Uterus (tissue), 3 donors: ENCODE measurements at regions not wholly inside any gene's neighbourhood (a gene's known extent, or its start where the extent isn't known, plus 50 kb on each side); places are given as distances from the start of the nearest gene placed in this dataset.

Experiments
- DNase-seq, 2 donors: peaks; one replicate each; pipeline ENCODE4 v3.0.0-alpha.2; 2019 to 2020
- H3K27ac ChIP-seq, 2 donors: fragments of 200-600 bp; sonication (generic); 1 replicate in 1 of 2; 2 replicates in 1 of 2; pipeline ENCODE4 v1.5.1; 2016 to 2018
- H3K27me3 ChIP-seq, 2 donors: fragments of 200-600 bp; sonication (generic); one replicate each; pipeline ENCODE4 v1.5.1; 2018 to 2019; ENCODE audit warnings: control low read depth in 1 of 2
- H3K36me3 ChIP-seq, 2 donors: fragments of 200-600 bp; sonication (generic); one replicate each; pipeline ENCODE4 v1.5.1; 2019; ENCODE audit warnings: control low read depth in 1 of 2
- H3K4me1 ChIP-seq, 2 donors: fragments of 200-600 bp; sonication (generic); one replicate each; pipeline ENCODE4 v1.5.1; 2018 to 2019; ENCODE audit warnings: control low read depth in 1 of 2
- H3K4me3 ChIP-seq, 2 donors: fragments of 200-600 bp; sonication (generic); 1 replicate in 1 of 2; 2 replicates in 1 of 2; pipeline ENCODE4 v1.5.1; 2018 to 2019; ENCODE audit warnings: mild to moderate bottlenecking in 1 of 2
- H3K9me3 ChIP-seq, 2 donors: fragments of 200-600 bp; sonication (generic); one replicate each; pipeline ENCODE4 v1.5.1; 2019; ENCODE audit warnings: control low read depth in 1 of 2
- CTCF ChIP-seq, 4 experiments: fragments of 200-600 bp in 2 of 4; fragments of 450-650 bp in 2 of 4; sonication (generic) in 2 of 4; IDR thresholded peaks; one replicate each; pipeline ENCODE4 v1.5.1; 2016 to 2019; ENCODE audit warnings: antibody characterized with exemption in 4 of 4, mild to moderate bottlenecking in 2 of 4, moderate library complexity in 1 of 4
- POLR2A ChIP-seq, 2 donors: fragments of 450-650 bp; IDR thresholded peaks; one replicate each; pipeline ENCODE4 v1.6.1; 2016; ENCODE audit warnings: antibody characterized with exemption in 2 of 2, mild to moderate bottlenecking in 1 of 2, moderate library complexity in 1 of 2
- intact Hi-C: fragments of 100-400 bp; cut with DNase I; formaldehyde crosslinking; loops from one replicate; pipeline ENCODE4 v1.15.1; 2023; ENCODE audit warnings: low total_unique reads
- donor health status: DM: yes; HTN: yes; CAD: no.

DNA sequence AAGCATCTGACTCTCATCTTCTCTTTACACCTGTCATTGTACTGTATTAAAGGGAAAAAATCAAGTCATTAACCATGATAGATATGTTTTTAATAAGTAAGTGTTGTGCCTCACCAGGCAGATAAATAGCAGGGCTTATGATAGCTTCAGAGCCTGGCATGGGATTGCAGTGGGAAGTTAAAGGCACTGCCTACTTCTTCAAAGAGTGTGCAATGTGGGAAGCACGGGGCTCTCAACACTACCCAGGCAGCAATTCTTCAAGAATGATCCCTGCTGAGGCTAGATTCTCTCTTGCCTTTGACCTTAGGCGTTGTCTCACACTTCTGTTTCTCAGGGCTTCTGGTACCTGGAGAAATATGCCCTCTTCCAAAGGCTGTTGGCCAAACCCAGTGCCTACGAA lies 297.3 kb downstream of the MAF start:
- TF ChIP-seq CTCF (IDR thresholded peaks at IDR 0.05) (no peak), POLR2A (IDR thresholded peaks at IDR 0.05) (no peak)
- no peak for DNase-seq
- Histone ChIP-seq H3K27ac (no peak overlapping the region), H3K27me3 (no peaks in the 10 kb centered on the region), H3K36me3 (no peaks in the 10 kb centered on the region), H3K4me3 (no peak overlapping the region), H3K9me3 (no peaks in the 10 kb centered on the region), H3K4me1 (no peaks in the 10 kb centered on the region)
- intact Hi-C loops, result no loop called here

- DNase-seq, result no peak
- no peaks in the 10 kb centered on the region for H3K27me3 ChIP-seq
- H3K9me3 ChIP-seq, result no peaks in the 10 kb centered on the region
- no peaks in the 10 kb centered on the region for H3K4me1 ChIP-seq
- H3K27ac ChIP-seq, result no peak overlapping the region
- intact Hi-C loops, result no loop called here
- TF ChIP-seq POLR2A (IDR thresholded peaks at IDR 0.05) (no peak), CTCF (IDR thresholded peaks at IDR 0.05) (no peak)
- H3K36me3 ChIP-seq, result no peaks in the 10 kb centered on the region
- no peak overlapping the region for H3K4me3 ChIP-seq
Observed at GRCh38 chr16:79302731-79303130, 297.8 kb downstream of the MAF start.

DNA sequence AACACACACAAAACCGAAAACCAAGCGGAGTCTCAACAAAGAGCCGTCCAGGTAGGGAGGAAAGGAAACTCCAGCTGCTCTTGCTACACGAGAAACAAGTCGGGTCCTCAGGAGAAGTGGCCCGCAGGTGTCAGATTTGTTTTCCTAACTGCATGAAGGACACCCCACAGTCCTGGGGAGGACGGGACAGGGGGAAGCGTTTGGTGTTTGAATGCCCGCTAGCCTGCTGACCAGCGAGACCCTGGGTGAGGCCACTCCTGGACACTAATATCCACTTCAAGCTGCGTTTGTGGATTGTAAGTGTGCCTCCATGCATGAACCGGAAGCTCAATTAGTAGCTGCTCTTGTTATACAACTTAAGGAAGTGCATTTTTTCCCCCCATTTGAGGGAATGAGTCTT lies 299.5 kb downstream of the MAF start:
- no peaks in the 10 kb centered on the region for H3K4me1 ChIP-seq
- intact Hi-C loops, result no loop called here

DNA sequence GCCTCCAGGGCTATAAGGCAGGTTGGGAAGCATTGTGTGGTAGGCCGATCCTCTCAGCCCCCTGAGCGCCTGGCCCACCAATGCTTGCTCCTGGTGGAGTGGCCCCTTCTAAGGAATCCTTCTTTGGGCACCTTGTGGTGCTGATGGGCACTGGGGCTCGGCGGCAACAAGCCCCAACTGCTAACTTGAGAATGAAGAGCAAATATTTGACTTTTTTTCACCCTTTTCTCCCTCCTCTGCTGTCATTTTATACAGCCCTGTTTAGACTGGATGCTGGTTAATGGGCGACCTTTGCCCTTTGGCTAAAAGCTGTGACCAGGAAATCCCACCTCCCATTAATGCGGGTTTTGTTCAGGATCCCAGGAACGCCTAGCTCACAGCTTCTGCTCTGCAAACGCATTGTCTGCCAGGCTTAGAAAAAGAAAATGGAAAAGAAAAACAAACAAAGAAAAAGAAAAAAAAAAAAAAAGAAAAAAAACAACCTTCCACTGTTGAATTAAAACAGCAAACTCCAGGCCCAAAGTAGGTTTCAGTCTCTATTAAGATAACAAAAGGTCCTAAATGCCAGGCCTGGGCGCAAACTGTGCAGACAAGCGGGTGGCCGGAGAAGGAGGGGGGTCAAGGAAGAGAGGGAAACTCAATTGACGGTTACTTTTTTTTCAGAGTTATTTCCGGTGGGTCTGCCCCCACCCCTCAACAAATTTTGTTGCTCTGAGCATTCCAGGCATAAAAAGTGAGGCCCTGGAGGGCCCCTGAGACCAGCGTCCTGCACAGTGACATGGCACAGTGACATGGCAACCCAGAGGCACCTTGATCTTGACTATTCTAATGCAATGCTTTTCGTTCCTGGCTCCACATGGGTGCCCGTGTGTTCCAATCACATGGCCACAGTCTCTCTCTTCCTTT lies 301.4 kb downstream of the MAF start:
- H3K36me3 ChIP-seq, result no peaks in the 10 kb centered on the region
- no peaks in the 10 kb centered on the region for H3K27me3 ChIP-seq
- no peak for DNase-seq
- no peak overlapping the region for H3K27ac ChIP-seq
- no peaks in the 10 kb centered on the region for H3K4me1 ChIP-seq
- no peak overlapping the region for H3K4me3 ChIP-seq
- no peaks in the 10 kb centered on the region for H3K9me3 ChIP-seq
- intact Hi-C loops, result no loop called here
- TF ChIP-seq POLR2A (IDR thresholded peaks at IDR 0.05), result no peak

More for the DNA sequence above, 299.5 kb downstream of the MAF start:
- Histone ChIP-seq H3K36me3 (no peaks in the 10 kb centered on the region), H3K27me3 (no peaks in the 10 kb centered on the region), H3K4me3 (no peak overlapping the region), H3K27ac (no peak overlapping the region), H3K9me3 (no peaks in the 10 kb centered on the region)
- DNase-seq, result no peak
- TF ChIP-seq POLR2A (IDR thresholded peaks at IDR 0.05), result no peak

DNA sequence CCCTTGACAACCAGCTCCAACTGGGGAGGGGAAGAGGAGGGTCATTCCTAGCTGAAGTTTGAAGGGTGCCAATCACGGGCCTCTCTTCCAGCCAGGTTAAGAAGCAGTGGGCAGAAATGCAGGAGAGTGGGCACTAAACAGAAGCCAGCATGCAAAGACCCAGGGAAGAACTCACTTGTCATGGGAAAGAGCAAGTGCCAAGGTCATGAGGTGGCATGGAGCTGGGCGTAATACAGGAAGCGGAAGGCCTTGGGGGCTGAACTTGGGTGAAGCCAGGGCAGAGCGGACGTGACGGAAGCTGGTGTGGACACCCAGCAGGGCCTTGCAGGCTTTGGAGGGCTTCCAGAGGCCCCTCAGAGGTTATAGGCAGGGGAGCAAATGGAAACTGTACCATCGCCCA lies 302.1 kb downstream of the MAF start:
- H3K4me3 ChIP-seq, result no peak overlapping the region
- no peak for DNase-seq
- H3K9me3 ChIP-seq, result no peaks in the 10 kb centered on the region
- TF ChIP-seq CTCF (IDR thresholded peaks at IDR 0.05) (no peak), POLR2A (IDR thresholded peaks at IDR 0.05) (no peak)
- H3K27ac ChIP-seq, result no peak overlapping the region
- intact Hi-C loops, result no loop called here
- no peaks in the 10 kb centered on the region for H3K36me3 ChIP-seq
- H3K27me3 ChIP-seq, result no peaks in the 10 kb centered on the region
- no peaks in the 10 kb centered on the region for H3K4me1 ChIP-seq

DNA sequence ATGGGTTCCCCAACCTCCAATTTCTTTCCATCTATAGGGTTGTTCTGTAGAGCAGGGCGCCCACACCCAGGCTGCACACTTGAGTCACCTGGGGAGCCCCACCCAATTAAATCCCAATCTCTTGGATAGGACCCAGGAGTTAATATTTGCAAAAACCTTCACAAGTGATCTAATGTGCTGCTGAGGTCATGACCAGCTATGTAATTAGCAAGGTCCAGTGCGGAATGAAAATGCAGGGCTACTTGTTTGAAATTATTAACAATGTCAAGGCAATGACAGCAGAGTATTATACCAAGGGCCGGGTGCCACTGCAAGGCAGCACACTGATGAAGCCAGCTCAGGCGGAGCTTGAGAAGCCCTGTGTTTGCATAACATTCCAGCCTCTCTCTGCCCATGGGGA lies 302.7 kb downstream of the MAF start:
- Histone ChIP-seq H3K4me1 (no peaks in the 10 kb centered on the region), H3K27ac (no peak overlapping the region), H3K9me3 (no peaks in the 10 kb centered on the region), H3K36me3 (no peaks in the 10 kb centered on the region), H3K4me3 (no peak overlapping the region), H3K27me3 (no peaks in the 10 kb centered on the region)
- DNase-seq, result no peak
- intact Hi-C loops, result no loop called here
- TF ChIP-seq CTCF (IDR thresholded peaks at IDR 0.05) (no peak), POLR2A (IDR thresholded peaks at IDR 0.05) (no peak)
